Gastrocnemius medialis (tissue), 4 donors: ENCODE measurements at regions not wholly inside any gene's neighbourhood (a gene's known extent, or its start where the extent isn't known, plus 50 kb on each side); places are given as distances from the start of the nearest gene placed in this dataset.

Experiments used
- POLR2A ChIP-seq, 2 donors: fragments of 450-650 bp; IDR thresholded peaks; one replicate each; pipeline ENCODE4 v1.6.1; 2017; ENCODE audit warnings: antibody characterized with exemption in 2 of 2, mild to moderate bottlenecking in 2 of 2, moderate library complexity in 2 of 2
- TF ChIP-seq, protein P1 (sequence below), 5 experiments: fragments of 450-650 bp in 3 of 5; fragments of 200-600 bp in 2 of 5; sonication (generic) in 2 of 5; IDR thresholded peaks in 4 of 5; conservative IDR thresholded peaks in 1 of 5; 1 replicate in 4 of 5; 2 replicates in 1 of 5; pipeline ENCODE4 v1.5.1; 2016 to 2019; ENCODE audit warnings: antibody characterized with exemption in 5 of 5, mild to moderate bottlenecking in 3 of 5, moderate library complexity in 3 of 5

DNA sequence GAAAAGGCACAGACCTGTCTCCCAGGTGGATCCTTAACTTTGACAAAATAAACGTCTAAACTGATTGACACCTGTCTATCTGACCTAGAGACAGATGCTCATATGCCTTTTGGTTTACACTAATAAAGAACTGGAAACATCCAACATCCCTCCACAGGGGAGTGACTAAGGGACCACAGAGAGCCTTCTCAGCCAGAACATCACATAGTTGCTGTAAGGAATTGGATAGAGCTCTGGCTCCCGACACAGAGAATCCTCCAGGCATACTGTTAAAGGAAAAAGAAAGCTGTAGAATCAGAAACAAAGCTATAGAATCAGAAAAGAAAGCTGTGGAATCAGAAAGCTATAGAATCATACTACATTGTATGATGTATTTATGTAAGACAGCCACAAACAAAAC, 258.8 kb downstream of the STK31 start:
- no peak for TF ChIP-seq POLR2A (IDR thresholded peaks at IDR 0.05)
- TF ChIP-seq, protein P1, sequence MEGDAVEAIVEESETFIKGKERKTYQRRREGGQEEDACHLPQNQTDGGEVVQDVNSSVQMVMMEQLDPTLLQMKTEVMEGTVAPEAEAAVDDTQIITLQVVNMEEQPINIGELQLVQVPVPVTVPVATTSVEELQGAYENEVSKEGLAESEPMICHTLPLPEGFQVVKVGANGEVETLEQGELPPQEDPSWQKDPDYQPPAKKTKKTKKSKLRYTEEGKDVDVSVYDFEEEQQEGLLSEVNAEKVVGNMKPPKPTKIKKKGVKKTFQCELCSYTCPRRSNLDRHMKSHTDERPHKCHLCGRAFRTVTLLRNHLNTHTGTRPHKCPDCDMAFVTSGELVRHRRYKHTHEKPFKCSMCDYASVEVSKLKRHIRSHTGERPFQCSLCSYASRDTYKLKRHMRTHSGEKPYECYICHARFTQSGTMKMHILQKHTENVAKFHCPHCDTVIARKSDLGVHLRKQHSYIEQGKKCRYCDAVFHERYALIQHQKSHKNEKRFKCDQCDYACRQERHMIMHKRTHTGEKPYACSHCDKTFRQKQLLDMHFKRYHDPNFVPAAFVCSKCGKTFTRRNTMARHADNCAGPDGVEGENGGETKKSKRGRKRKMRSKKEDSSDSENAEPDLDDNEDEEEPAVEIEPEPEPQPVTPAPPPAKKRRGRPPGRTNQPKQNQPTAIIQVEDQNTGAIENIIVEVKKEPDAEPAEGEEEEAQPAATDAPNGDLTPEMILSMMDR (IDR thresholded peaks at IDR 0.05 in 4 of 5, conservative IDR thresholded peaks at IDR 0.05 in 1 of 5): no peak
